GM20000 (cell line): ENCODE measurements at regions not wholly inside any gene's neighbourhood (a gene's known extent, or its start where the extent isn't known, plus 50 kb on each side); places are given as distances from the start of the nearest gene placed in this dataset.
A peak's percentile ranks its signal among the peaks of the same experiment; 100 is the strongest.

Source experiments
- DNase-seq: peaks from one replicate; pipeline ENCODE4 v3.0.0; 2012; ENCODE audit warnings: low spot score
- TF ChIP-seq, protein P1 (sequence below): IDR thresholded peaks from 2 replicates; pipeline ENCODE4 v1.5.1; 2012; ENCODE audit warnings: mild to moderate bottlenecking, control low read depth; ENCODE audit errors: extremely low read depth, missing control alignments

DNA sequence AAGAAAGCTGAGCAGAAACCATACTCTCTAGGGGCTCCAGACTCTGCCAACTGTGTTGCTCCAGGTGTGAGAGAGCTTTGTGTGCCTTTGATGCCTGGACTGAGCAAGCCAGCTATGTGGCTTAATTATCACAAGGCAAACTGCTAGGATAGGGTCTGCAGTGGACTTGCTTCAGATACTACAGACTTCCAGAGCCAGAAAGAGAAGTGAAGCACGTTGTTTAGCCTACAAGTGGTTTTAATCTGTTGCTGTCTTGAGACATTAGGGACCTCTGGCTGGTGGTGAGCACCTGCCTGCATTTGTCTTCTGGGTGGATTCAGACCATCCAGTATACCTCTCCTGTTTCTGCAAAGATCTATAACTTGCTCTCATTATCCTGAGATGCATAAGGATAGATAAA is 353.4 kb upstream of the PLXNA2 start:
- TF ChIP-seq, protein P1, sequence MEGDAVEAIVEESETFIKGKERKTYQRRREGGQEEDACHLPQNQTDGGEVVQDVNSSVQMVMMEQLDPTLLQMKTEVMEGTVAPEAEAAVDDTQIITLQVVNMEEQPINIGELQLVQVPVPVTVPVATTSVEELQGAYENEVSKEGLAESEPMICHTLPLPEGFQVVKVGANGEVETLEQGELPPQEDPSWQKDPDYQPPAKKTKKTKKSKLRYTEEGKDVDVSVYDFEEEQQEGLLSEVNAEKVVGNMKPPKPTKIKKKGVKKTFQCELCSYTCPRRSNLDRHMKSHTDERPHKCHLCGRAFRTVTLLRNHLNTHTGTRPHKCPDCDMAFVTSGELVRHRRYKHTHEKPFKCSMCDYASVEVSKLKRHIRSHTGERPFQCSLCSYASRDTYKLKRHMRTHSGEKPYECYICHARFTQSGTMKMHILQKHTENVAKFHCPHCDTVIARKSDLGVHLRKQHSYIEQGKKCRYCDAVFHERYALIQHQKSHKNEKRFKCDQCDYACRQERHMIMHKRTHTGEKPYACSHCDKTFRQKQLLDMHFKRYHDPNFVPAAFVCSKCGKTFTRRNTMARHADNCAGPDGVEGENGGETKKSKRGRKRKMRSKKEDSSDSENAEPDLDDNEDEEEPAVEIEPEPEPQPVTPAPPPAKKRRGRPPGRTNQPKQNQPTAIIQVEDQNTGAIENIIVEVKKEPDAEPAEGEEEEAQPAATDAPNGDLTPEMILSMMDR, result no peak
- no peak for DNase-seq

DNA sequence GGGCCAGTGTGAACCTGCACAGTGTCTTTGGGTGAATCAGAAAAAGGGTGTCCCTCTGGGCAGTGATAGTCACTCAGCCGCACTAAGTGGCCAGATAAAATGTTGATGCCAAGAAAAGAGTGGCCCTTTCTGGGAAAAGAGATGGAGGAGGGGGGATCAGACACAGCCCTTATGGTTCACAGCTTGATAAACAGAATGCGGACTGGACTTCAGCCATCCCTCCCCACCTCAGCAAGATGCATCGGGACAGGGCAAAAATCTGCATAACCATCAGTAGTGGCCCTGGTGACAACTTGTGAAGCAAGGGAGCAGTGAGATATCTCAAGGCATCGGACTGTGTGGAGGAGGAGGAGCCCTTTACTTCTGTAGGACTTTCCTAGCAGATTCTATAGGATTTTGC is 353.8 kb upstream of the PLXNA2 start:
- no peak for DNase-seq
- TF ChIP-seq, protein P1, result no peak

DNA sequence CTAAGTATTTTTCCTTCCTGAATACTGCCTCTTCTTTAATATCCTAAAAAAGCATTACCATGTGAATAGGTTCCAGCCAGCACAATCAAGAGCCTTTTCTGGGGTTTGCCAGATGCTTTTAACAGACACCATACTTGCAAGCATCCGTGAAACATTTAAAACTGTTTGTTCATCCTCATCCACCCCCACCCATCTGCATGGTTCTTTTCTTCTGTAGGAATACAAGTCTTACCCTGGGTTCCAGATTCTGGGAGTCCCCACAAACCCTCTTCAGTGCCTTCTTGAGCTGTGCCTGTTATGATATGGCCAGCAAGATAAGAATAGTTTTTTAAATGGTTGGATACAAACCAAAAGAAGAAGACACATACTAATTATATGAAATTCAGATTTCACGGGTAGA is 354.9 kb upstream of the PLXNA2 start:
- no peak for DNase-seq
- TF ChIP-seq, protein P1, result no peak

DNA sequence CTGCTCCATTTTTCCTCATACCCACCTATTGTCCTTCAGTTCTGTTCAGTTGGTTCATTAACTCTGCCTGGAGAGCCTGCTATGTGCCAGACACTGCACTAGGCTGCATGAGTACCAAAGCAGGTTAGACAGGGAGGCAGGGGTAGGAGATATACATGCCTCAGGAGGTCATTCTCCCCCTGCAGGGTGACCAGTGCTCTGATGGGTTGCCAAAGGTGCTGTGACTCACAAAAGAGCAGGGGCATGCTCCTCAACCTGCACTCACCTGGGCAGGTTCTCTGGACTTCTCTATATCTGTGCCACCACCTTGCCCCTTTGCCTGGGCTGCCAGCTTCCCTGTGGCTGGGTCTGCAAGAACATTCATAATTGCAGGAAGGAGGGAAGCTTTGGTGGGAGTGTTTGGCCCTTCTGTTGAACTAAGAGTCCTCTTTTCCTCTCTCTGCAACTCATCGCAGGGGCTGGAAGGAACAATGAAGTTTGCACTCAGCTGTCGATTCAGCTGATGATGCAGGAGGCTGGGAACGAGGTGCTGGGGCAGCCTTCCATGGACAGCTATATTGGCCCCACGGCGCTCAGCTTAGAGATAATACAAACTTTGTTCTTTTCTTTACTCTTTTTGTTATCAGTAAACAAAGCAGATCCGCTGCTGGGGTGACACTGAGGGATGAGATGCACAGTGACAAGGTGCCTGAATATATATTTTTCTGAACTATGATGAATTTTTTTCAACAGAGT is 356.4 kb upstream of the PLXNA2 start:
- TF ChIP-seq, protein P1, result no peak
- DNase-seq, result no peak

DNA sequence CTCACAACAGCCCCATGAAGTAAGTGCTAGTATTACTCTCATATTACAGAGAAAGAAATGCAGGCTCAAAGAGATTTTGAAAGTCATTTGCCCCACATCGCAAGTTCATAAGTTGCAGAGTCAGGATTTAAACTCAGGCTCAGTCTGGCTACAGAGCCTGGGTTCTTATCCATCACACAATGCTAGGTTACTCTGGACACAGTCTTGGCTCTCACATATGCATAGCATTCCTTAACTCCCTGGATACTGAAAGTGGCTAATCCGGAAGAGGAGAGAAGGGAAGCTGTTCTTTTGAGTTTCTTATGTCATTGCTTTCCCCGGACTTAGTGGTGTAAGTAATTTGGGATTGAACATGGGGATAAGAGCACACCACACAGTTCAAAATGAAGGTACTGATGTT is 357.4 kb upstream of the PLXNA2 start:
- DNase-seq, result no peak
- TF ChIP-seq, protein P1, result no peak

DNA sequence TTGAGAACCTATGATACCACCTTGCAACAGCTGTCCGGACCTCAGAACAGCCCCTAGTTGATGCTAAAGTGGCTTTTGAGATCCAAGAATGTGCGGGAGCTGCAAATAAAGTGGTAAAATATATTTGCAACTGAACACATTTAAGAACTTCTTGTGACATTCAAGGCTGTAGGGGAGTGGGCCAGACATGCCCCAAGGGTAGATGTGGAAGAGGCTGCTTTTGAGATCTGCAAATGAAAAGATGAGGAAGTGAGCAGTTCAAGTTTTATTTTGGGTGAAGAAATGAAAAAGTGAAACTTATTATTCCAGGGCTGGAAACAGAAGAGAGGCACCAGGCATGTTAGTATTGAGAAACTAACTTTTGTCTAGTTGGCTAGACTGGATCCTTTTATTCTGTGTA is 359.5 kb upstream of the PLXNA2 start:
- DNase-seq, result no peak
- TF ChIP-seq, protein P1, result no peak

DNA sequence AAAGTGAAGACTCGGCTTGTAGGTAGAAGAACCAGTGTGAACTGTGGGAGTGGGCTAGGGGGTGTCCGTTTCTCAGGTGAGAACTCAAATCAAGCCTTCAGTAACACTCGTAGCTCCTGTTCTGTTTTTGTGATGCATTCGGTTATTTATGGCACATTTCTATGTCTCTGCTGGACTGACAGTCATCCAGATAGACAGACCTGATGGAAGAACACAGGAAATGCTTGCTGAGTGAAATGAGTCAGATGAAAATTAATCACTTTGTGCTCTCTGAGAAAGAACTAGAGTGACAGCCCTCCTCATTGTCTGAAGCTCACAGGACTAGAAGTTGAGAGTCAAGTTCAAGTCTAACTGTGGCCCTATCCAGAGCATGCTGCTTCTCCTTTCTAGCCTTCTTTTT is 360.1 kb upstream of the PLXNA2 start:
- DNase-seq, result peak; percentile 61
- TF ChIP-seq, protein P1, result no peak
